ENCODE measurements at regions not wholly inside any gene's neighbourhood (a gene's known extent, or its start where the extent isn't known, plus 50 kb on each side); places are given as distances from the start of the nearest gene placed in this dataset.

DNA sequence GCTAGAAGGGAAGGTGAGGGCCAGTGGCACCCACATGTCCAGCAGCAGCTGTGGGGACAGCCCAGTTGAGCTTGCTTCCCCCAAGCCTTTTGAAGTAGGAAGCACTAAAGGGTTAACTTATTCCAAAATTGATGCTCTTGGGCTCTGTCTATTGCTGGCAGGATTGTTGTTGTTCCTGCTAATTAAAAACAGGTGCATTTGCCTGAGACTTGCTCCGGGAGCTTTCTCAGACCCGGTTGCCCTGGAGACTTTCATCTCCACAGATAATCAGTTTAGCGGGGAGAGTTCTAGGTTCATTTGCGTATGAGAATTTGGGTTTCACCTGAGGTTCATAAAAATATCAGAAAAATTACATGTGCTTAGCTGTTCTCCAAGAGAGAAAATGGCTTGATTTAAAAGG, 277.3 kb downstream of the LRATD1 start:
- peaks cover 0 to 9% (median 2%) of the 10 kb centered on the region in 7 donors for H3K9me3 Mint-ChIP-seq
- no peaks in the 10 kb centered on the region for H3K79me2 ChIP-seq (ENCODE audit: insufficient read depth, low read length)
- H3K36me3 Mint-ChIP-seq: no peaks in the 10 kb centered on the region
- peaks cover 0 to under 1% (median 0%) of the 10 kb centered on the region in 3 donors for H3K27me3 Mint-ChIP-seq (ENCODE audit: low read depth in 3 of 3)
- H3K9me3 ChIP-seq (replicated peaks in 1 of 2; ENCODE audit: control insufficient read depth in 1 of 2, insufficient read depth in 1 of 2, low read length in 2 of 2): no peaks in the 10 kb centered on the region
- no peak for DNase-seq
- no peak overlapping the region for H3K4me3 ChIP-seq (replicated peaks in 1 of 3; ENCODE audit: low read depth in 2 of 3, low read length in 3 of 3)
- intact Hi-C loops (cut with micrococcal nuclease): no loop called here
- no peaks in the 10 kb centered on the region for H3K4me1 ChIP-seq (ENCODE audit: control insufficient read depth in 1 of 2, insufficient read depth in 2 of 2, low read length in 2 of 2)
- no peak overlapping the region for H2AFZ ChIP-seq (ENCODE audit: insufficient read depth, low read depth, low read length, poor library complexity, severe bottlenecking)
- no peaks in the 10 kb centered on the region for H3K27me3 ChIP-seq (ENCODE audit: control insufficient read depth in 2 of 2, insufficient read depth in 2 of 2, low read length in 2 of 2)
- H3K27ac Mint-ChIP-seq: no peak overlapping the region
- H3K4me3 Mint-ChIP-seq: no peak overlapping the region
- no peak overlapping the region for H3K27ac ChIP-seq (ENCODE audit: low read depth in 1 of 2, low read length in 2 of 2)
- H3K9ac ChIP-seq (ENCODE audit: insufficient read depth, low read length, poor library complexity, severe bottlenecking): no peak overlapping the region
- no peak overlapping the region for H3K4me2 ChIP-seq (replicated peaks; ENCODE audit: extremely low read depth, low read length, poor library complexity, severe bottlenecking)
- no peaks in the 10 kb centered on the region for H4K20me1 ChIP-seq (ENCODE audit: insufficient read depth, low read length)
- TF ChIP-seq, protein P1, sequence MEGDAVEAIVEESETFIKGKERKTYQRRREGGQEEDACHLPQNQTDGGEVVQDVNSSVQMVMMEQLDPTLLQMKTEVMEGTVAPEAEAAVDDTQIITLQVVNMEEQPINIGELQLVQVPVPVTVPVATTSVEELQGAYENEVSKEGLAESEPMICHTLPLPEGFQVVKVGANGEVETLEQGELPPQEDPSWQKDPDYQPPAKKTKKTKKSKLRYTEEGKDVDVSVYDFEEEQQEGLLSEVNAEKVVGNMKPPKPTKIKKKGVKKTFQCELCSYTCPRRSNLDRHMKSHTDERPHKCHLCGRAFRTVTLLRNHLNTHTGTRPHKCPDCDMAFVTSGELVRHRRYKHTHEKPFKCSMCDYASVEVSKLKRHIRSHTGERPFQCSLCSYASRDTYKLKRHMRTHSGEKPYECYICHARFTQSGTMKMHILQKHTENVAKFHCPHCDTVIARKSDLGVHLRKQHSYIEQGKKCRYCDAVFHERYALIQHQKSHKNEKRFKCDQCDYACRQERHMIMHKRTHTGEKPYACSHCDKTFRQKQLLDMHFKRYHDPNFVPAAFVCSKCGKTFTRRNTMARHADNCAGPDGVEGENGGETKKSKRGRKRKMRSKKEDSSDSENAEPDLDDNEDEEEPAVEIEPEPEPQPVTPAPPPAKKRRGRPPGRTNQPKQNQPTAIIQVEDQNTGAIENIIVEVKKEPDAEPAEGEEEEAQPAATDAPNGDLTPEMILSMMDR (IDR thresholded peaks at IDR 0.05): no peak
- no CpG with 5 or more reads among the region's 4 CpGs for WGBS (ENCODE audit: insufficient coverage)
- H3K36me3 ChIP-seq (replicated peaks in 1 of 2; ENCODE audit: control insufficient read depth in 1 of 2, insufficient read depth in 2 of 2, low read length in 2 of 2): no peaks in the 10 kb centered on the region
- no peaks in the 10 kb centered on the region for H3K4me1 Mint-ChIP-seq

DNA sequence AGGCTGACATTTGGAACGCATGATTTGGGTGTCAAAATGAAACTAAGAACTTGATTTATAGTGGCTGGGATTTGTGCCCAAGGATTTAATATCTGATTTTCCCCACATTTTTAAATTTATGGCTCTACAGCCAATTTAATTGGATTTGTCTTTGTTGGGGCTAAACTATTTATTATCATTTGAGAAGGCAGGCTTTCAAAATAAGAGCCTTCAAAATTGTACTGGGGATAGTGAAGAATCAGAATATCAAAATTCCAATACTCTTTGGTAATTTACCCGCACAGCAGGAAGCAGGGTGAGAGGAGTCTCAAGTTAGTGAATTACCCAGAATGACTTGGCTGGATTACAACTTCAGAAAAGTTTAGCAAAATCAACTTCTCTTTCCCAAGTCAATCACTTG, 278.1 kb downstream of the LRATD1 start:
- H3K27ac ChIP-seq (ENCODE audit: low read depth in 1 of 2, low read length in 2 of 2): no peak overlapping the region
- WGBS (ENCODE audit: insufficient coverage): no CpG with 5 or more reads among the region's 2 CpGs
- H3K36me3 ChIP-seq (replicated peaks in 1 of 2; ENCODE audit: control insufficient read depth in 1 of 2, insufficient read depth in 2 of 2, low read length in 2 of 2): no peaks in the 10 kb centered on the region
- H3K79me2 ChIP-seq (ENCODE audit: insufficient read depth, low read length): no peaks in the 10 kb centered on the region
- no peak for DNase-seq
- Mint-ChIP-seq H3K9me3 (peaks cover 0 to 12% (median 2%) of the 10 kb centered on the region in 7 donors), H3K4me1 (no peaks in the 10 kb centered on the region), H3K27me3 (ENCODE audit: low read depth in 3 of 3) (peaks cover 0 to 2% (median 0%) of the 10 kb centered on the region in 3 donors), H3K27ac (no peak overlapping the region), H3K36me3 (no peaks in the 10 kb centered on the region), H3K4me3 (no peak overlapping the region)
- intact Hi-C loops (cut with micrococcal nuclease): no loop called here
- no peak overlapping the region for H3K9ac ChIP-seq (ENCODE audit: insufficient read depth, low read length, poor library complexity, severe bottlenecking)
- no peaks in the 10 kb centered on the region for H4K20me1 ChIP-seq (ENCODE audit: insufficient read depth, low read length)
- H3K4me2 ChIP-seq (replicated peaks; ENCODE audit: extremely low read depth, low read length, poor library complexity, severe bottlenecking): no peak overlapping the region
- H3K27me3 ChIP-seq (ENCODE audit: control insufficient read depth in 2 of 2, insufficient read depth in 2 of 2, low read length in 2 of 2): no peaks in the 10 kb centered on the region
- no peaks in the 10 kb centered on the region for H3K9me3 ChIP-seq (replicated peaks in 1 of 2; ENCODE audit: control insufficient read depth in 1 of 2, insufficient read depth in 1 of 2, low read length in 2 of 2)
- TF ChIP-seq, protein P1 (IDR thresholded peaks at IDR 0.05): no peak
- H2AFZ ChIP-seq (ENCODE audit: insufficient read depth, low read depth, low read length, poor library complexity, severe bottlenecking): no peak overlapping the region
- H3K4me3 ChIP-seq (replicated peaks in 1 of 3; ENCODE audit: low read depth in 2 of 3, low read length in 3 of 3): no peak overlapping the region
- no peaks in the 10 kb centered on the region for H3K4me1 ChIP-seq (ENCODE audit: control insufficient read depth in 1 of 2, insufficient read depth in 2 of 2, low read length in 2 of 2)
